Thyroid gland (tissue), 4 donors: ENCODE measurements at regions not wholly inside any gene's neighbourhood (a gene's known extent, or its start where the extent isn't known, plus 50 kb on each side); places are given as distances from the start of the nearest gene placed in this dataset.

ENCODE experiments used
- CTCF ChIP-seq, 6 experiments: fragments of 200-600 bp in 3 of 6; fragments of 450-650 bp in 3 of 6; sonication (generic) in 3 of 6; IDR thresholded peaks; one replicate each; pipeline ENCODE4 v1.5.1; 2016 to 2019; ENCODE audit warnings: antibody characterized with exemption in 6 of 6, mild to moderate bottlenecking in 2 of 6, inconsistent platforms in 1 of 6, moderate library complexity in 1 of 6
- POLR2A ChIP-seq, 2 donors: fragments of 450-650 bp; IDR thresholded peaks; one replicate each; pipeline ENCODE4 v1.6.1; 2017; ENCODE audit warnings: antibody characterized with exemption in 2 of 2, mild to moderate bottlenecking in 2 of 2, moderate library complexity in 1 of 2

- TF ChIP-seq CTCF (IDR thresholded peaks at IDR 0.05) (no peak), POLR2A (IDR thresholded peaks at IDR 0.05) (no peak)
Observed at GRCh38 chr16:73725156-73725555, 571.5 kb upstream of the PSMD7 start.
